Suppressor macrophage (primary cell): ENCODE measurements at regions not wholly inside any gene's neighbourhood (a gene's known extent, or its start where the extent isn't known, plus 50 kb on each side); places are given as distances from the start of the nearest gene placed in this dataset.

Experiments used
- DNase-seq, 4 experiments: peaks; one replicate each; pipeline ENCODE4 v3.0.0-alpha.2; 2020 to 2022

- DNase-seq: no peak
These were observed 348.5 kb upstream of the DDHD1 start for GRCh38 chr14:53501361-53502211.

- DNase-seq: no peak
These were observed 347.1 kb upstream of the DDHD1 start for GRCh38 chr14:53500191-53500590.

GRCh38 chr14:53496668-53497067 is 343.5 kb upstream of the DDHD1 start:
- no peak for DNase-seq

- DNase-seq: no peak
These were observed 342.8 kb upstream of the DDHD1 start for GRCh38 chr14:53495846-53496343.

DNA sequence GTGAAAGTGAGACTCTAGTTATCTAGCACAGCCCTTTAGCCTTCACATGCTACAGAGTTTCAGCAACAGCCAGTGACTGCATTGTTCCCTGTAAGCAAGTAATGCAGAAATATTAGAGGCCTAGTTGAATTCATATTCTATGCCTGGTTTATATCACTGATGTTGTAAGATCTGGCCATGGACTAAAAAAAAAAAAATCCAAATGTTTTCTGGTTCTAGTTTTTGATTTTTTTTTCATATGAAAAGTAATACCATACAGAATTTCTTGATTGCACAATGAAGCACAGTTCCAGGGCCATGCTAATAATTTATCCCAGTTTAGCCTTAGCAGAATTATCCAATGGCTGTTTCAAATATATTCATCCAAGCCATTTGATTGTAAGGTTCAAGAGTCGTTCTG is 341.5 kb upstream of the DDHD1 start:
- DNase-seq: no peak

DNA sequence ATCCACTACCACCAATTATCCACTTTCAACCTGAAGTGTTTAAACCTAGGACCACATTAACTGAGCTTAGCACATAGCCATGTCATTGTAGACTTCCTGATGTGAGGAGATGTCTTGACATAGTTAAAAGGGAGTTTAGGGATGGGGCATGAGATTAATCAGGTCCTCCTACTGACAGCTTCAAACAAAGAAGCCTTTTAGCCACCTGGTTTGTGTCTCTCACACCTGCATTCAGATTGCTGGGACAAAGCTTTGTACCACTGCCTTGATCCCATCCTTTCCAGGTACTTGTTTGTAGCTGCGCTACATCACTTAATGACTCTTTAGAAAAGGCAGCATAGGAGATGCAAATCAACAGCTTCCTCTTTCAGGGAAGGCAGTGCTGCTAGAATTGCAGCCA is 340.7 kb upstream of the DDHD1 start:
- DNase-seq: no peak

DNA sequence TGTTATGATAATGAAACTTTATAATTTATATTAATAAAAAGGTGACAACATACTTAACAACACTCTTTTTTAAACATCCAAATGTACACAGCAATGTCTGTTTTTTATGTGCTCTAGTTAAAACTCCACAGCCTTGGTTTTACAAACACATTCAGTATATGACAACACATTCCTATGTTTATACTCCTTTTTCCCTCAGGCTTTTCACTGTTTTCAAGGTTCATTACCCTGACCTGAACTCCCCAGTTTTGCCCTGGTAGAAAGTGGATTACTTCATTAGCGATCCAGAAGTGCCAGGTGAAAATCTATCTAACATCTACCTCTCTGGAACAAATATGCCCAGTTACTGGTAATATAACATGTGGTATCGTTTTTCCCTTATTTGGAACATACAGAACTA is 340.2 kb upstream of the DDHD1 start:
- DNase-seq: no peak

DNA sequence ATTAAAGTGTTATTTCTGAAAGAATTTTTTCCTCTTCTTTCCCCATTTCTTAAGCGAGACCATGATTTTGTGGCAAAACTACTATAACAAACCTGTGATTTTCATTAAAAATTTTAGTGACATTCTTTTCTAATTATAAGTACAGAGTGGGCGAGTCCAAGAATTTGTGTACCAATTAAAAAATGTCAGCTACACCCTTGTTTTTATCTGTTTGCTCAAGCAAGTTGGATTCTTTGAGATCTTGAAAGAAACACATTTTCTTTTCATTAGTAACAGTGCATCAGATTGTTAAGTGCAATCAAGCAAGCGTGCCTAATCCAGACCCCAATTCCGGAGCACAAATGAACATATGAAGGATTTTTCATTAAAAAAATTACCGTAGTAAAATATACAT is 338.8 kb upstream of the DDHD1 start:
- no peak for DNase-seq

DNA sequence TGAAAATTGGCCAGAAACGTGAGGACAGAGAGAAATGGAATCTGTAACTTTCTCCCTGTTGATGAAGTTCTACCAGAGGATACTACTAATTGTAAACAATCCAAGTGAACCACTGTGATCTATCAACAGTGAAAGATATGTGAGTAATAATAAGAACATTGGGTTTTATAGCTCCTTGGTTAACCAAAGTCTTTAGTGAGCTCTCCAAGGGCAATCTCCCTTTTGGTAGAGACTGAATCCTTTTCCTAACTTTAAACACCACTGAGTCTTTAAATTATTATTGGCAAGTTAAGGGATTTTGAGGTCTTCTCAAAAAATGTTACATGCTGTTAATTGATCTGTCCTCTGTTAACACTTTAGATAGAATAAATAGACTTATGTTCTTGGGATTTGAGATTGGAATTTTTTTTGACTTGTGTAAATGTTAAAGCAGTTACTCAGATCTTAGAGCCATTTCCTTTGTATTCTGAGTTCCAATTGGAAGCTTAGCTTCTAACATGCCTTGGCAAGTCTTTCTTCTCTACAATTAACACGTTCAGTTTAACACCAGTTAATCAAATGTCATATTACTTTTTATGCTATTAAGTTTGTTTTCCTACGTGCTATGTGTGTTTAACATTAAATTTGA is 338.2 kb upstream of the DDHD1 start:
- no peak for DNase-seq

DNA sequence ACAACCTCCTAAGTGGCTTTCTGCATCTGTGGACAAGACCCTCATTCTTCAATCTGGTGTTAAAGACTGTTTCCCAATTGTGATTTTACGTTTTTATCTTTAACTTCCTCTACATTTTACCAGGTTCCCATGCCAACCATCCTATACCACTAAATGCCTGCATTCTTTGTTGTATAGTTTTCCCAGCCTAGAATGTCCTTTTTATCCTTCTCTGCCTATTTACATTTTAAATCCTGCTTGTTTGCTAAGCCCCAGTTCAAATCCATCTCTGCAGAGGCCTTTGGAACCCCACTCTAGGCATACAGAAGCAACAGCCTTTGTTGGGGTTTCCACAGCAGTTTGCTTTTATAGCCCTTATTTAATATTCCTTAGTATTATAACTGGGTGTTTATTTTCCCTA is 325.1 kb upstream of the DDHD1 start:
- DNase-seq: no peak

GRCh38 chr14:53473480-53473879 is 320.4 kb upstream of the DDHD1 start:
- DNase-seq: no peak

DNA sequence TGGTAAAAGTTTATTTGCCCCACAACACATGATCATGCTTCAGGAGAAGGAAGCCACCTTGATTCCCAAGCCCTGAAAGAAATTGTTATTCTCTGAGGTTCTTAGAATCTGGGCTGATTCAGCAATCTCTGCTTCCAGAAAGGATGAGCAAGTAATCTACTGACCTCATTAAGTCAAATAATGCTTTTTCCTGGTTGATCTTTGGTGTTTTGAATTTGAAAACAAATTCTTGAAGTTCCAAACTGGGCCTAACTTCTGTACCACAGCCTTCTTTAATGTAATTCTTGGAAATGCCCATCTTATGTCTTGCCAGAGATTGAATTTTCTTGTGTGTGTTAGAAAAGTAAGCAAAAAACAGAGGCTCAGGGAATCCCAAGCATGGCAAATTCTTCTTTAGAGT is 319.2 kb upstream of the DDHD1 start:
- no peak for DNase-seq

- no peak for DNase-seq
These were observed 317.4 kb upstream of the DDHD1 start for GRCh38 chr14:53470351-53471043.

DNA sequence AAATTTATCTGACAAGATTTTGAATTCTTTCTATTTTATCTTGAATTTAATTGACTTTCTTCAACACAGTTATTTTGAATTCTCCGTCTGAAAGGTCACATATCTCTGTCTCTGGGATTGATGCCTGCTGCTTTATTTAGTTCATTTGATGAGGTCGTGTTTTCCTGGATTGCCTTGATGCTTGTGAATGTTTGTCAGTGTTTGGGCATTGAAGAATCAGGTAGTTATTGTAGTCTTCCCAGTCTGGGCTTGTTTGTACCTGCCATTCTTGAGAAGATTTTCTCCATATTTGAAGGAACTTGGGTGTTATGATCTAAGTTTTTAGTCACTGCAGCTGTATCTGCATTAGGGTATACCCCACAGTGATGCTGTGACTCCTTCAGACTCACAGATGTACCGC is 315.8 kb upstream of the DDHD1 start:
- no peak for DNase-seq

DNA sequence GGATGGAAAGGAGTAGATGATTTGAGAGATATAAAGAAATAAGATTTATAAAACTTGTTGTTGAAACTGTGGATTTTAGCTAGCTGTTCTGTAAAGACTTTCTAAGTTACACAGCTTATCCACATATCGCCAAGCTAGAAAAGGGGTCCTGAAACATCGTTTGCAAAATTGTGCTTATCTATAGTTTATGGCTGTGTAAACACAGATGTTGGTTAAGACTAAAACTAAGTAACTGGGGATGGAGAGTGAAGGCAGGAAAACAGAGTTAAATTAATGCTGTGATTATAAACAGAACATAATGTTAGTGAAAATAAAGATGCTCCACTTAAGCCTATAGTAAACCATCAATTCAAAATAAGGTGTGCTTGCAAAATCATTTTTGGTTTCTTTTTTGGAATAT is 311.3 kb upstream of the DDHD1 start:
- DNase-seq: no peak

GRCh38 chr14:53462931-53463778 is 310.0 kb upstream of the DDHD1 start:
- no peak for DNase-seq

GRCh38 chr14:53461858-53462257 is 308.7 kb upstream of the DDHD1 start:
- no peak for DNase-seq

DNA sequence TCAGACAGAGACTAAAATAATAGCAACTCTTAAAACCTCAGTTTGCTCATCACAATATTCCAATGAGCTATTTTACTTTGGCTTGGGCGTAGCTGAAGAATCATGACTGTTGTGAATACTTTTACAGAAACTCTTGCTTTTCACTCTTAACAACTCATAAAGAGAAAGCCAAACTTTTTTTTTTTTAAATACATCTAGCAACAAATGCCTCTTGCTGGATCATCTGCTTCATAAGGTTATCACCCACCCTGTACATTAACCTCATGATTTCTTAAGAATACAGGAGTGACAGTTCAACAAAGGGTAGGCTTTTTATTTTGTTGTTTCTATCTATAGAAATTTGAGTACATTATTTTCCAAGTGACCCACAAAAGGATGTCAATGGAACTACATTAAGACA is 307.4 kb upstream of the DDHD1 start:
- no peak for DNase-seq

- no peak for DNase-seq
These were observed 305.3 kb upstream of the DDHD1 start for GRCh38 chr14:53458368-53458814.

DNA sequence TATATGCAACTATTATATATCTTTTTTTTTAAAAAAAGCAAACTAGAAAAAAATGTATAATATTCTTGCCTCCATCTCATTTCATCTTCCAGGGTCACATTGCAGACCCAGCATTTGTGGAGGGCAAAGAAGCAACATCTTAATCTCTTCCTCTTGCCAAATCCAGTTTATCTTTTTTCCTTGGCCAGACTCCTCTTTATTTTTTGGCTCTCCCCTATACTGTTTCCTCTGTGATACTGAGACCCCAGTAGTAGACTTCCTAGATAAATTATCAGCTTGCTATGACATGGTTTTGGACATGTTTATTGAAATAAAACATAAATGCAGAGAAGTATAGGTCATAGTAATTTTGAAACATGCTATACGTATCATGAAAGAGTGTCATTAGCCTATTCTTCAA is 303.8 kb upstream of the DDHD1 start:
- no peak for DNase-seq

GRCh38 chr14:53452005-53452673 is 299.0 kb upstream of the DDHD1 start:
- DNase-seq: no peak

GRCh38 chr14:53450871-53451270 is 297.7 kb upstream of the DDHD1 start:
- DNase-seq: no peak
